ENCODE measurements at regions not wholly inside any gene's neighbourhood (a gene's known extent, or its start where the extent isn't known, plus 50 kb on each side); places are given as distances from the start of the nearest gene placed in this dataset.
"Not testable (repeated sequence)": the region's sequence is repeated elsewhere in the genome, so short reads cannot be mapped to it uniquely, and the experiment has no call there.

GRCh38 chrX:19172741-19173140 is 50.5 kb upstream of the ADGRG2 start:
- DNase-seq: no peak

GRCh38 chrX:19174401-19175025 is 52.2 kb upstream of the ADGRG2 start:
- peak; percentile 4 for DNase-seq

GRCh38 chrX:19176901-19177630 is 54.8 kb upstream of the ADGRG2 start:
- DNase-seq: no peak

DNA sequence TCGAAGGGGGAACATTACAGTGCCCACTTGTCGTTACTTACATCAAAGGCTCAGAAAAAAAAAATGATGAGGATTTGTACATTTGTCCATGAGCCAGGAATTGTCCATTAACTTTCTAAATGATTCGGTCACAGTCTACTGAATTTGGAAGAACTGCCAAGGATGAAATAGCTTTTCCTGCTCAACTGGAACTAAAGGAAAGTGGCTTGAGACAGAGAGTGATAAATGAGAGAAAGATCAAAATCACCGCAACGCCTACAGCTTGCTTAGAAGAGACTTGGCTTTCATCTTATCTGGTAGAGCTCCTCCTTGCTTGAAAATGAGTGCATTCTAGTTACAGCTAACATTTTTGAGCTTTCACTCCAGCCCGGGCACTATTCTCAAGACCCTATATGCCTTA is 55.5 kb upstream of the ADGRG2 start:
- DNase-seq: no peak

GRCh38 chrX:19178402-19178801 is 56.1 kb upstream of the ADGRG2 start:
- DNase-seq: no peak

GRCh38 chrX:19179389-19179788 is 57.1 kb upstream of the ADGRG2 start:
- no peak for DNase-seq

DNA sequence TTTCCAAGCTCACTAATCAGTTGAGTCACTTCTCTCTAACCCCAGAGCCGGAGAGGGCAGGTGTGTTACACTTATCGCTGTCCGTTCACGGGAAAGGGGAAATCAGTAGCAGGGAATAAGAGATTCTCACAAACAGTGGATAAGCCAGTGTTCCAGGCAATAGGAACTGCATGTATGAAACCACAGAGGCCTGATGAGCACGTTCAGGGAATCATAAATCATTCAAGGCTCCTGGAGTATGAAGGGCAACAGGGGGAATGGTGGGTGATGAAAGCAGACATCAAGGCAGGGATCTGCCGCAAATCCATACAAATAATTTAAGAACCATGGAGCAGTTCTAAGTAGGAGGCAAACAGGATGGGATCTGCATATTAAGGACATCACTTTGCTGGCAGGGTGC is 59.1 kb upstream of the ADGRG2 start:
- DNase-seq: no peak

- no peak for DNase-seq
These were observed 60.5 kb upstream of the ADGRG2 start for GRCh38 chrX:19182785-19183184.

GRCh38 chrX:19183761-19184477 is 61.7 kb upstream of the ADGRG2 start:
- DNase-seq: no peak

GRCh38 chrX:19188566-19188965 is 66.3 kb upstream of the ADGRG2 start:
- DNase-seq: no peak

GRCh38 chrX:19190902-19191301 is 68.6 kb upstream of the ADGRG2 start:
- DNase-seq: no peak

DNA sequence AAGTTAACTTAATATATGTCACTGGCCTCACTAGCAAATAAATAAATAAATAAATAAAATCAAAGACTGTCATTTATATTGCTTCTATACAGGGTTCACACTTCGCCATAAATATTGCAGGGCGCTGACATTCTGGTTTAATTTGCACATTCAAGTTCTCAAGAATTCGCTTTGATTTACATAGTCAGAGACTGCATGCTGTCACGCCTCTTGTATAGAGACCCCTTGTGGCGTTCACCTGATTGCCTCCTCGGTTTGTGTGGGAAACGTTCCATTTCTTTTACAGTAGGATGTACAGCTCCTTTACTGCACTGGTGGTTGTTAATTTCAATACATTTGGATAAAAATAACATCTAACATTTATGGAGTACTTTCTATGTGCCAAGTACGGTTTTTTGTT is 71.3 kb upstream of the ADGRG2 start:
- DNase-seq: no peak

- DNase-seq: no peak
These were observed 72.3 kb upstream of the ADGRG2 start for GRCh38 chrX:19194285-19195242.

- no peak for DNase-seq
These were observed 73.0 kb upstream of the ADGRG2 start for GRCh38 chrX:19195243-19195610.

GRCh38 chrX:19198473-19198872 is 76.2 kb upstream of the ADGRG2 start:
- DNase-seq: no peak

GRCh38 chrX:19202171-19202570 is 79.9 kb upstream of the ADGRG2 start:
- no peak for DNase-seq

GRCh38 chrX:19204636-19205035 is 82.4 kb upstream of the ADGRG2 start:
- no peak for DNase-seq

- DNase-seq: no peak
These were observed 89.8 kb upstream of the ADGRG2 start for GRCh38 chrX:19212037-19212436.

GRCh38 chrX:19213610-19214152 is 91.4 kb upstream of the ADGRG2 start:
- DNase-seq: no peak

DNA sequence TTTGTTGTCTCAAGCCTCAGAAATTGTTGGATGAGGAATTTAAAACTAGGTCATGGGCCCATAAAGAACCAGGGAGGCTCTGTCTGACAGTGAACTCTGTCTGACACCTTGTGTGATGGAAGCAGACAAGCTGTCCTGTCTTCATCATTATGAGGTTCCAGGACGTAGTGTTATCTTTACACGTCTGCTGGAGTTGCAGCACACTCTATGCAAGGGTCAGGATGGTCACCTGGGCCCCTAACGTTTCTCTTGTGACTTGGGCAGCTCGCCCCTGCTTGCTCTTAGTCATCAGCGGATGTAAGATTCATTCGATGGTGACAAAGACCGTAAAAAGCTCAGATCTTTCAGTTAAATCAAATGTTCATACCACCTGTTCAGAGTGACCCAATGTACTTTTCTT is 92.0 kb upstream of the ADGRG2 start:
- no peak for DNase-seq

DNA sequence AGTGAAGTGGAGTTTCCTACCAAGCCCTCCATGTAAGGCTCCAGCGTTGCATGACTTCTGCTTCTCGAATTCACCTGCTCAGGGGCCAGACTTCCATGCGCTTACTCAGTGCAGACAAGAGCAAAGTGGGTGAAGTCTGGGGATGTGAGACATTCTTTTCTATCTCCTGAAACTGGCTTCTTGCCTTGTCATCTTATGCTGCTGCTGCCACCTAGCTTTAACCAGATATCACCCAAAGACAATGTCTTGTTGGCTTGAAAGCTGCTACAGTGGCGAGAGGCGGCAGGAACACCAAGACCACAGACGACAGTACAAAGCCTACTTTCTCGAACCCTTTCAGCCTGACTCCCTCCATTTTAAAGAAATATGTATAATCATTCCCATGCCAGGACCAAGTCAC is 103.6 kb upstream of the ADGRG2 start:
- DNase-seq: no peak

- DNase-seq: not testable (repeated sequence)
These were observed 107.6 kb upstream of the ADGRG2 start for GRCh38 chrX:19229896-19230295.

DNA sequence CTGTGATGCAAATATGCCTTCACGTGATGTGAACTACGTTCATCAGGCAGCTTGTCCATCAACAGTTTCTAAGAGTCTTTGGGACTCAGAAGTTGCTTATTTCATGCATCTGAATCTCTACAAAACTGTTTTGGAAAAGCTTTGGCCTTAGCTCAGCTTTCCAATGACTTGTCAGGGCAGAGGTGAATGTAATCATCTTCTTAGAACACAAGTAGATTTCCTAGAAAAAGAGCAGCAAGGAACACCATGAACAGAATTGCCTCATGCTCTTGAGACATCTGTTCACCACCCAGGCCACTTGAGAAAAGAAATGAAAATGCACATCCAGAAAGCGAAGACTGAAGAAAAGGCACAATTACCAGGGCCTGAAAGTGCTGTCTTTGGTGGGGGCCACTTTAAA is 105.8 kb upstream of the PDHA1 start:
- DNase-seq: no peak

Measured in activated CD4-positive, alpha-beta T cell treated with anti-CD3 and anti-CD28 coated beads for 48 hours (primary cell).